Endothelial cell (in vitro differentiated cells): ENCODE measurements at regions not wholly inside any gene's neighbourhood (a gene's known extent, or its start where the extent isn't known, plus 50 kb on each side); places are given as distances from the start of the nearest gene placed in this dataset.

ENCODE experiments used
- DNase-seq: peaks from one replicate; pipeline ENCODE4 v3.0.0; 2021; ENCODE audit warnings: low spot score
- H3K27ac Mint-ChIP-seq: one replicate; pipeline ENCODE4 v1.8.0; 2021; ENCODE audit warnings: mixed read lengths, inconsistent platforms; ENCODE audit not compliant: unreplicated experiment
- H3K27me3 Mint-ChIP-seq: one replicate; pipeline ENCODE4 v1.8.0; 2021; ENCODE audit warnings: mild to moderate bottlenecking, moderate library complexity, mixed read lengths, inconsistent platforms; ENCODE audit not compliant: unreplicated experiment
- H3K36me3 Mint-ChIP-seq: one replicate; pipeline ENCODE4 v1.8.0; 2021; ENCODE audit warnings: mild to moderate bottlenecking, low read depth, mixed read lengths, inconsistent platforms; ENCODE audit not compliant: unreplicated experiment
- H3K4me1 Mint-ChIP-seq: one replicate; pipeline ENCODE4 v1.8.0; 2021; ENCODE audit warnings: mild to moderate bottlenecking, mixed read lengths, inconsistent platforms; ENCODE audit not compliant: unreplicated experiment
- H3K4me3 Mint-ChIP-seq: one replicate; pipeline ENCODE4 v1.8.0; 2021; ENCODE audit warnings: mild to moderate bottlenecking, mixed read lengths, inconsistent platforms; ENCODE audit not compliant: unreplicated experiment
- H3K9me3 Mint-ChIP-seq: one replicate; pipeline ENCODE4 v1.8.0; 2021; ENCODE audit warnings: mixed read lengths, inconsistent platforms; ENCODE audit not compliant: unreplicated experiment
- CTCF ChIP-seq: fragments of 200-600 bp; sonication (generic); IDR thresholded peaks from one replicate; pipeline ENCODE4 v1.5.0; 2021; ENCODE audit warnings: antibody characterized with exemption; ENCODE audit not compliant: unreplicated experiment

DNA sequence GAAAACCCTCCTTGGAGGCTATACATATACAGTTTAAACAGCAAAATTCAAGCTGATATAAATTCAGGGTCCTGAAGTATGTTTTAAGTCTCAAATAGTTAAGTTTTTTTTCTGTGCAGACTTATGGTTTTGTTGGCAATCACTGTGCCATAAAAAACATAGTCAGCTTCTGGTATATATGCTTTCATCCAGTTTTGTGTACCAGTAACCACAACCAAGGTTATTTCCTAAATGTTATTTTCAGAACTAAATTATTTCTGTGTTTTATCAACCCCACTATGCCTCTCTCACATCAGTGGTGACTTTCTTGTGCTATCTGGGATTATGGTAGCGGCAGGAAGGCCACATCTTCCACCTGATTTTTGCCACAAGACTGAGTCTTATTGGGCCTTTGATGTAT, 107.7 kb upstream of the SMARCA2 start:
- H3K4me1 Mint-ChIP-seq: peaks cover 5% of the 10 kb centered on the region
- no peak overlapping the region for H3K4me3 Mint-ChIP-seq
- DNase-seq: no peak
- no peak overlapping the region for H3K27ac Mint-ChIP-seq
- H3K27me3 Mint-ChIP-seq: peaks cover 3% of the 10 kb centered on the region
- peaks cover 12% of the 10 kb centered on the region for H3K9me3 Mint-ChIP-seq
- H3K36me3 Mint-ChIP-seq: peaks cover 4% of the 10 kb centered on the region
- no peak for TF ChIP-seq CTCF

GRCh38 chr9:1909322-1909721, 105.8 kb upstream of the SMARCA2 start:
- Mint-ChIP-seq H3K36me3 (no peaks in the 10 kb centered on the region), H3K27ac (no peak overlapping the region), H3K4me3 (no peak overlapping the region), H3K9me3 (peaks cover 5% of the 10 kb centered on the region), H3K27me3 (peaks cover 3% of the 10 kb centered on the region), H3K4me1 (peaks cover 5% of the 10 kb centered on the region)
- DNase-seq: no peak
- TF ChIP-seq CTCF: no peak

DNA sequence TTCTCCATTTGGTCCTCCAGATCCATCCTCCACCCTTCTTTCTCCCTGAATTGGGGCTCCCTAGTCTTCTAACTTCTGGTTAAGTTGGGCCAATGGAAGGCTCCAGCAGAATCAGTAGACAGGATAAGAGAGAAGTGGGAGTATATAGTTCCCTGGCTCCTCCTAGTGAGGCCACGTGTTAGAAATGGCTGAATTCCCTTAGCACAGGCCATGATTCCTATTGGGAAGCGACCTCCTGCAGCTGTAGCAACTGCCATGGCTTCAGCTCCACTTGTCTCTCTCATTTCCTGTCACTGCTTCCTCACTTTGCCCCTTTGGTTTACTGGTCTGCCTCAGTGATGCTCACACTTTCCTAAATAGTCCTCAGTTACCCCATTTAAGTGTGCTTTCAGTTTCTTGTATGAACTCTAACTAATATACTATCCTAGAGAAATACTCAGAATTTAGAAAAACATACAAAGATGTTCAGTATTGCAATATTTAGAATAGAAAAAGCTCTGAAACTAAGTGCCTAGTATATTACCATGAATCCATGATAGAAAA, 104.8 kb upstream of the SMARCA2 start:
- DNase-seq: no peak
- peaks cover 3% of the 10 kb centered on the region for H3K27me3 Mint-ChIP-seq

GRCh38 chr9:1913631-1914330, 101.4 kb upstream of the SMARCA2 start:
- no peaks in the 10 kb centered on the region for H3K9me3 Mint-ChIP-seq
- H3K27ac Mint-ChIP-seq: no peak overlapping the region
- H3K27me3 Mint-ChIP-seq: peaks cover 3% of the 10 kb centered on the region
- H3K4me1 Mint-ChIP-seq: peaks cover 5% of the 10 kb centered on the region
- no peak for TF ChIP-seq CTCF
- H3K4me3 Mint-ChIP-seq: no peak overlapping the region
- no peak for DNase-seq
- H3K36me3 Mint-ChIP-seq: no peaks in the 10 kb centered on the region

More for the DNA sequence above, 104.8 kb upstream of the SMARCA2 start:
- Mint-ChIP-seq H3K36me3 (no peaks in the 10 kb centered on the region), H3K9me3 (no peaks in the 10 kb centered on the region), H3K4me1 (peaks cover 5% of the 10 kb centered on the region), H3K27ac (no peak overlapping the region), H3K4me3 (no peak overlapping the region)
- TF ChIP-seq CTCF: no peak

DNA sequence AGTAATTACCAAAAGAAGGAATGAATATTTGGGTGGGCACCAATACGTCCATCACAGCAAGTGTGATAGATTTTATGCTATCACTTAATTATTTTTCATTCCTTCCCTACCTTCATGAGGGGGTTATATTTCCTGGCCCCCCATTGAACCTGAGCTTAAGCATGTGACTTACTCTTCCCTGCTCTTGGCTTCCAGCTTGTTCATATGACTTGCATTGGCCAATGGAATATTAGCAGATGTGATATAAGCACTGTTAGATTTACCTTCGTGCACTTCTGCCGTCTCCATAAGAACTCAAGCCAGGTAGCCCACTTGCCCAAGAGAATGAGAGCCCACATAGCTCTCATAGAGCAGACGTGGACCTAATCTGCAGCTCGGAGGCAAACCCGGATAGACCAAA, 99.1 kb upstream of the SMARCA2 start:
- no peak for DNase-seq
- Mint-ChIP-seq H3K4me1 (peaks cover under 1% of the 10 kb centered on the region), H3K27me3 (peaks cover 3% of the 10 kb centered on the region), H3K36me3 (no peaks in the 10 kb centered on the region), H3K9me3 (no peaks in the 10 kb centered on the region), H3K4me3 (no peak overlapping the region), H3K27ac (no peak overlapping the region)
- TF ChIP-seq CTCF: no peak
